Cerebellar nuclear complex (tissue), 1 donor: ENCODE measurements at regions not wholly inside any gene's neighbourhood (a gene's known extent, or its start where the extent isn't known, plus 50 kb on each side); places are given as distances from the start of the nearest gene placed in this dataset.

ENCODE experiments used
- DNase-seq, 2 experiments: peaks; one replicate each; lab custom pipeline; 2025; lab: John Stamatoyannopoulos, UW

DNA sequence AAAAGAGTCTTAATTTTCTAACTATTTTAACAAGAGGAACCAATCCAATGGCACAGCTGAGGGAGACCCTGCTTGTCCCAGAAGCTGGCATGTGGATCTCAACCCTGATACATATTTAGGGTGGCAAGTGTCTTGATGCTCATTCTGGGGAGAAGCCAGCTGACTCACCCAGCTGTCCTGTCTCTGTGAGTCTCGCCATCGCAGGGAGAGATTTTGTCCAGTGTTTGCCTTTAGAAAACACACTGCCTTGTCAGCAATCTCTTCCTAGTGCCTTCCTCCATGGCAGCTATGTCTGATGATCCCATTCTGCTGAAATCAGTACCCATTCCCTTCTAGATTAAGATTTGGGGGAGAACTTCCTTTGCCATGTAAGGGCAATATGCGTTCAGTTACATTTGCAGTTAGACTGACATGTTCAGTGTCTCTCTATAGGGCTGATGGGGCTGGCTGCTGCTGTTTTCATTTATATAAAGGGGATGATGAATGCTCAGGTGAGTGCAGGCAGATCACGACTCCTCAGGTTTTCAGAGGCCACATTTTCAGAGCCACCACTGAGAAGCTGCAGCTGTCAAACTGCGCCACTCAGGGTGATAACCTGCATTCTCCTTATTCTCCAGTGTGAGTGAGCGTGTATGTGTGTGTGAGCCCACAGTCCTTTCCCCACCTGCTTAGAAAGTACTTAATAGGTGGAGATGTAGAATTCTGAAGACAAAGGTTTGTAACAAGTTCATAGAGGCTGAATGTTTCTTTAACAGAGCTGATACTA, 217.0 kb downstream of the GAS1 start:
- DNase-seq, result no peak

DNA sequence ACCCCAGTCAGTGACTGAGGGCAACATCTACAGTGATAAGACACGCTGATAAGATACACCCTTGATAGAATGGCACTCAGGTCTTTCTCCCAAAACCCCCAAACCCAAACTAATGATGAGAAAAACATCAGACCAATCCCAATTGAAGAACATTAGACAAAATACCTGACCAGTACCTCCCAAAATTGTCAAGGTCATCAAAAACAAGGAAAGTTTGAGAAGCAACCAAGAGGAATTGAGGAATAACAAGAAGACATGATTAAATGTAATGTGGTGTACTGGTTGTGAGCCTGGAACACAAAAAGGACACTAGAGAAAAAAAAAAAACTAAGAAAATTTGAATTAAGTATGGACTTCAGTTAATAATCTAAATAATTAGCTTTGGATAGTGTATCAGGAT, 222.8 kb downstream of the GAS1 start:
- DNase-seq, result no peak

- no peak for DNase-seq
Observed at GRCh38 chr9:86723346-86723745, 224.0 kb downstream of the GAS1 start.

GRCh38 chr9:86722706-86723075, 224.6 kb downstream of the GAS1 start:
- no peak for DNase-seq

- no peak for DNase-seq
Observed at GRCh38 chr9:86721843-86722705, 225.2 kb downstream of the GAS1 start.

GRCh38 chr9:86721226-86721781, 226.0 kb downstream of the GAS1 start:
- no peak for DNase-seq

- DNase-seq, result no peak
Observed at GRCh38 chr9:86720639-86721225, 226.6 kb downstream of the GAS1 start.

- no peak for DNase-seq
Observed at GRCh38 chr9:86718388-86719049, 228.8 kb downstream of the GAS1 start.

DNA sequence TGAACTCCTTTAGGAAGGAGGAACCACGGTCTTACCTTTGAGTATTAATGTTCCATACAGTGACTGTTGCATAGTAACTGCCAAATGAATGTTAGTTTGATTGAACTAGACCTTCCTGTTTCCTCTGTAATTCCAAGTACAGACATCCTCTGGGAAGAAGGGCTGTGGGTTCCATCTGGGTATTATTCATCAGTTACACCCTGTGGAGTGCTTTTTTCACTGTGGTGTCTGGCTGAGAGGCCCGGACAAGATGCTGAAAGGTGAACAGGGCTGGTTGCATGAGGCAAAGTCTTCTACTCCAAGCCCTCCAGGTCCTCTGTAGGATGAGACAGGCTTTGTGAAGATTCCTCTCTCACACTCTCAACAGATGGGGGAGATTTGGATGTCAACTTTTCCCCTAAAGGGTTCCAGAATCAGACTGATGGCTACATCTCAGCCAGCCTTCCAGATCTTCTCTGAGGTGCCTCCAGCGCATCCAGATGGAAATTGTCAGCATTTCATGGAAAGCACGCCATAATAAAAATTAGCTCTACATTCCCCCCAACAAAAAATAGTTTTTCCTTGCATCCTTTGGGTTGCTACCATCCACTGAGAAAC, 230.9 kb downstream of the GAS1 start:
- DNase-seq, result no peak

DNA sequence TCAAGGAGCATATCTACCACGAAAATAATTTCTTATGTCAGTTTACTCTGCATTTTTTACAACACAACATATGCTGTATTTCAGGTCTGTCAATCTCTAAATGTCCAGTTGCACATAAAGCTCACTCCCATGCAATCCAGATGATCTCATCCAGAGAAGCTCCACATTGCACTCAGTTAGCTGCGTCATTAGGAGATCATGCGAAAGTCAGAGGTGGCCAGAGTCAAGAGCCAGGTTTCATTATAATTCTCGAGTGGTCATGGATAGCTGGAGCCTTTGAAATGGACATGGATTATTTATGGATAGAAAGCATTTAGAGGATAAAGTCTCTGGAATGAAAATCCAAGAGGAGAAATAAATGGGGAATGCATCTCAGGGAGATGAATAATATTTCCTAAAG, 232.3 kb downstream of the GAS1 start:
- DNase-seq, result no peak

DNA sequence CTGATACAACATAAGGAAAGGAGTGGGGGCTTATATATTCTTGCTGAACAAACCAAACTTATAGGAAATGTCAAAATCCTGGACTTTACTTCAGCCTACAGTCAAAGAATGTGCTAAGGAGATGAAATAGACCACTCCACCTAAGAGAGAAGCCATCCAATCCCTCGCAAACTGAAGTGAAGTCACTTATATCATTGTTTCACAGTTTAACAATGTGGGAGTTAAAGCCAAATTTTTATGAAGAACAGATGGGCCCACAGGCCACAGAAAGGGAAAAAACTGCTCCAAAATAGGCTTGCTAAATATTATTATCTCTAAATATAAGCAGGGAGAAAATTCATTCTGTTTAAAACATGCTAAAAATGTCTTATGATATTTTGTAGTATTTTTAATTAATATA, 233.3 kb downstream of the GAS1 start:
- DNase-seq, result no peak

GRCh38 chr9:86713470-86713869, 233.8 kb downstream of the GAS1 start:
- DNase-seq, result no peak

DNA sequence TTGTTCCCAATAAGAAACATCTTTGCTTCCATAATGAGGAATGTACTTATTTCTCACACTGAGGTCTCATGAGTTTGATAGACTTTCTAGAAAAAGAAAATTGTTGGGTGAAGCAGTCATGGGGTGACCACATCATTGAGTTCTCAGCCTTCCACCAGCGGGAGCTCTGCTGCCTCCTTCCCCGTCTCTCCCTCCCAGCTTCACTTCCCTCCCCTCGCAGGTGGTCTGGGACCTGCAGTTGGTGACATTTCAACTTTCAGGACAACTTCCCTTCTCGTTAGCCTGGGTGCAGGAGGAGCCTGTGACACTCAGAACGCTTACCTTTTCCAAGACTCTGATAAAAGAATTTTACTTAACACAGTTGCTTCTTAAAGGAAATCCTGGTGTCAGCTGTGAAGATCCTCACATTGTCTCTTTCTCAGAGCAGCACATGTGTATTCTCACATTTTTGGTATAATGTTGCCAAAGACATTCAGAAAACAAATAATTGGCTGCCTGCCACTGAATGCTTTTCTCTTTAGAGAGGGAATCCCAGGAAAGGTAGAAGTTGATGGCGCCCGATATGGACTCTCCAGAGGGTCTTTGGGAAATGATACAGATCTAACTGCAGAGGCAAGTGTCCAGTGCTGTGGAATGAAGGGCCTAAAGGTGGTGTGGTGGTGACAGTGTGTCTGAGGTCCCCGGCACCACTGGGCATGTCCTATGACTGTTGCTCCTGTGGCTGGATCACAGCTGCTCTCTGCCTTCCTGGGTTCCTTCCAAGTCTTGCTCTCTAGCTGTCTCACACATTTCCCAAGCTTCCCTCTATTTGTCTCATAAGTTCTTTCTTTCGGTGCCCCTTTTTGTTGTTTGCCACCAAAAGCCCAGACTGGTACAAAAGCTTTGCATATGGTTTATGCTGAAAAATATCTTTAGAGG, 238.1 kb downstream of the GAS1 start:
- no peak for DNase-seq

DNA sequence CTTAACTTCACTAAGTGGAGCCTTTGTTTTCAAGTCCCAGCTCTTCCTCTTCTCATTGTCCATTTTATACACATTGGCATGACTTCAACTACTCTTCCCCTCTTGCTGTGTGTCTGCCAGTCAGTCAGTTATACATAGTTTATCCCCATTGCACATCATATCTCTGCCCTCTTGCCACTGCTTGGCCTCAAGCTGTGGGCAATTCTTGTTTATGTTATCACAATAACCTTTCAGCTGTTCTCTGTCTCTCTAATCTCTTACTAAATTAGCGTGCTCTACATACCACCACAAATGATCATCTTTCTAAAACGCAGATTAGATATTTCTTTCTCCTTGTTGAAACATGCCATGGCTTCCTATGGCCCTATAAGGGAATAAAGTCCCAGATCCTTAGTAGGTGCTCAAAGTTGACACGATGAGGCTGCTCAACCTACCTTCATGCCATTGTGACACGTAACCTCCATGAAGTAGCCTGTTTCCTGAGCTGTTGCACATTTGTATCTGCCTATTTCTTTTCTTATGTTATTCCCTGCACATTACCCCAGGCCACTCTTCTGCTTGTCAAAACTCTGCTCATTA, 239.3 kb downstream of the GAS1 start:
- no peak for DNase-seq

- no peak for DNase-seq
Observed at GRCh38 chr9:86706391-86706790, 240.9 kb downstream of the GAS1 start.

GRCh38 chr9:86705490-86705889, 241.8 kb downstream of the GAS1 start:
- no peak for DNase-seq

DNA sequence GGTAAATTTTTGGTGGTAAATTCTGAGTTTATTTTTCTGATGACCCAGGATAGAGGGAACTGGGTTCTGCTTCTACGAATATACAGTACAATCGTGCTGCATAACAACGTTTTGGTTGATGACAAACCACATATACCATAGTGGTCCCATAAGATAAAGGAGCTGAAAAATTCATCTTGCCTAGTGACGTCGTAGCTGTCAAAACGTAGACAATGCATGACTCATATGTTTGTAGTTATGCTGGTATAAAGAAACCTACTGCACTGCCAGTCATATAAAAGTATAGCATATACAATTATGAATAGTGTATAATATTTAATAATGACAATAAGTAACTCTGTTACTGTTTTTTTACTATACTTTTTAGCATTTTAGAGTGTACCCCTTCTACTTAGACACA, 244.0 kb downstream of the GAS1 start:
- no peak for DNase-seq

DNA sequence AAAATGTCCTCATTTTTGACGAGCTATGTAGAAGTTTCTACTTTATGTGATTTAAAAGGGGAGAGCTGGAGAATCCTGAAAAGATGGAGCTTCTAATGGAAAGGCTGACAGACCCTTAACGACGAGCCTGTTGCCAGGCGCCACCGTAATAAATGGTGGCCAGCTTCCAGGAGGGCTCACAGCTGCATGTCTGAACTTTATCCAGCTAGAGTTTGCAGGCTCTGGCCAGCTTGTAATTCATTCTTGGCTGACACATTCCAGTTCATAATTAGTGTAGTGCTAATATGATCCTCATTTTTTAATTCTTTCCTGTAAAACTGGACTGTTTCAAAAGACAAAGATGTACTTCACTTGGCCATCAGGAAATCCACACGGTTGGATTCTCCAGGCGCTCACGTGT, 246.7 kb downstream of the GAS1 start:
- no peak for DNase-seq

DNA sequence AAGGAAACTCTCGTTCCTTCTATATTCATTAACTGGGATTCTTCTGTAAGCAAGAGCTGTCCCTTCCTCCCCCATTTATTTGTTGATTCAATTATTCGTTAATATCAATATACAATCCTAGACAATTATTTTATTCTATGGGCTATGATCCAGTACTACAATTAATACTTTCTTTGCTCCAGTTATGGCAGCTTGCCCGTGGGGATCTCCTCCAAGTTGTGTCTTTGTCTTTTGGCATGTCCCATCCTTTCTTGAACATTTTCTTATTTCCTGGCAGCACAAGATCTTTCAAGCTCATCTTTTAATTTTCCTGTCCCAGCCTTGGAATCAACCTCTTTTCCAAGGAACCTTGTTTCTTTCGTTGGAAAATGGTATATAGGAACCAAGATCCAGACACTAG, 249.3 kb downstream of the GAS1 start:
- no peak for DNase-seq

- DNase-seq, result no peak
Observed at GRCh38 chr9:86697213-86697612, 250.1 kb downstream of the GAS1 start.
